HCT116 (cell line): ENCODE measurements at regions not wholly inside any gene's neighbourhood (a gene's known extent, or its start where the extent isn't known, plus 50 kb on each side); places are given as distances from the start of the nearest gene placed in this dataset.

Experiments
- ATAC-seq: fragments of 200-7000 bp; cut with Tn5 transposase; 2 replicates; pipeline ENCODE4 v1.9.1; 2020; ENCODE audit warnings: mild to moderate bottlenecking, moderate library complexity
- BruUV-seq: library from RNA; stranded (reverse); fragments of 400-500 nt; replicated peaks from 2 replicates; lab custom pipeline; 2021; lab: Mats Ljungman, UMichigan
- CTCF ChIA-PET: fragments of 300-600 bp; sonication (Branson Sonifier 250); formaldehyde crosslinking; loops from one replicate; lab custom pipeline; 2021; ENCODE audit warnings: antibody characterized with exemption; lab: Charles Lee
- POLR2A ChIA-PET: fragments of 300-600, 350-600 bp; sonication (Branson Sonifier 250); formaldehyde crosslinking; loops from one replicate; lab custom pipeline; 2021; ENCODE audit warnings: antibody characterized with exemption; lab: Charles Lee
- RAD21 ChIA-PET, 2 experiments: fragments of 300-600 bp; sonication (Branson Sonifier 250); formaldehyde crosslinking; loops; one replicate each; lab custom pipeline; 2023; ENCODE audit warnings: low total read pairs in 2 of 2; ENCODE audit not compliant: uncharacterized antibody in 2 of 2, unreplicated experiment in 2 of 2, low non-redundant PET in 1 of 2; lab: Charles Lee
- DNase-seq: peaks from one replicate; pipeline ENCODE4 v3.0.0-alpha.2; 2010; ENCODE audit warnings: low read depth, low spot score
- H2AFZ ChIP-seq: fragments of 200-600 bp; shearing (Covaris generic), sonication (generic); 2 replicates; pipeline ENCODE4 v1.6.1; 2017; ENCODE audit warnings: low read depth, mixed run types, mixed read lengths, antibody characterized with exemption, low read length; ENCODE audit not compliant: poor library complexity, severe bottlenecking
- H3K27ac ChIP-seq: 2 replicates; pipeline ENCODE4 v1.5.1; 2012; ENCODE audit warnings: low read depth, low read length
- H3K27me3 ChIP-seq: fragments of 200-600 bp; sonication (generic); 2 replicates; pipeline ENCODE4 v1.6.1; 2016; ENCODE audit warnings: mixed run types, low read length, mixed read lengths; ENCODE audit not compliant: insufficient read depth
- H3K36me3 ChIP-seq, 2 experiments: fragments of 200-500 bp in 1 of 2; fragments of 200-600 bp in 1 of 2; sonication (Bioruptor generic) in 1 of 2; sonication (generic) in 1 of 2; 2 replicates each; pipeline versions ENCODE4 v1.5.1 to v1.6.1; 2014 to 2016; ENCODE audit warnings: low read length in 2 of 2, inconsistent platforms in 1 of 2, mixed read lengths in 1 of 2, mixed run types in 1 of 2; ENCODE audit not compliant: insufficient read depth in 2 of 2, control insufficient read depth in 1 of 2
- H3K4me1 ChIP-seq, 2 experiments: fragments of 200-600 bp in 1 of 2; sonication (generic) in 1 of 2; 2 replicates each; pipeline versions ENCODE4 v1.5.1 to v1.6.1; 2012 to 2017; ENCODE audit warnings: low read length in 2 of 2, inconsistent platforms in 1 of 2, mild to moderate bottlenecking in 1 of 2, mixed read lengths in 1 of 2, mixed run types in 1 of 2, moderate library complexity in 1 of 2; ENCODE audit not compliant: insufficient read depth in 2 of 2, control insufficient read depth in 1 of 2
- H3K4me2 ChIP-seq: fragments of 200-600 bp; sonication (generic); 2 replicates; pipeline ENCODE4 v1.6.1; 2017; ENCODE audit warnings: mixed run types, low read length, mixed read lengths
- H3K4me3 ChIP-seq, 2 experiments: fragments of 200-600 bp in 1 of 2; sonication (generic) in 1 of 2; replicated peaks in 1 of 2; 2 replicates each; pipeline ENCODE4 v1.5.1; 2011 to 2016; ENCODE audit warnings: low read length in 2 of 2, control low read depth in 1 of 2, low read depth in 1 of 2, mild to moderate bottlenecking in 1 of 2, mixed read lengths in 1 of 2, mixed run types in 1 of 2
- H3K79me2 ChIP-seq: fragments of 200-600 bp; sonication (generic); 2 replicates; pipeline ENCODE4 v1.6.1; 2017; ENCODE audit warnings: mild to moderate bottlenecking, mixed run types, low read length, moderate library complexity, mixed read lengths; ENCODE audit not compliant: insufficient read depth
- H3K9ac ChIP-seq: fragments of 200-600 bp; sonication (generic); 2 replicates; pipeline ENCODE4 v1.6.1; 2016; ENCODE audit warnings: low read length, mixed read lengths
- H3K9me2 ChIP-seq: fragments of 200-600 bp; sonication (generic), shearing (Covaris generic); 2 replicates; pipeline ENCODE4 v1.6.1; 2017; ENCODE audit warnings: mixed run types, mild to moderate bottlenecking, moderate library complexity; ENCODE audit not compliant: insufficient read depth
- H3K9me3 ChIP-seq, 2 experiments: fragments of 200-500 bp in 1 of 2; fragments of 200-600 bp in 1 of 2; sonication (Bioruptor generic) in 1 of 2; sonication (generic) in 1 of 2; 2 replicates each; pipeline ENCODE4 v1.6.1; 2014 to 2017; ENCODE audit warnings: low read length in 2 of 2, mixed read lengths in 2 of 2, inconsistent platforms in 1 of 2, low read depth in 1 of 2, mild to moderate bottlenecking in 1 of 2, mixed run types in 1 of 2, moderate library complexity in 1 of 2; ENCODE audit not compliant: control insufficient read depth in 1 of 2, insufficient read depth in 1 of 2
- H4K20me1 ChIP-seq: fragments of 200-600 bp; sonication (generic), shearing (Covaris generic); 2 replicates; pipeline ENCODE4 v1.6.1; 2017; ENCODE audit warnings: mixed run types, mild to moderate bottlenecking, moderate library complexity; ENCODE audit not compliant: insufficient read depth
- CBX3 ChIP-seq: IDR thresholded peaks from 2 replicates; pipeline ENCODE4 v1.6.1; 2012; ENCODE audit warnings: low read depth
- EGR1 ChIP-seq: IDR thresholded peaks from 2 replicates; pipeline ENCODE4 v1.6.1; 2012; ENCODE audit warnings: low read depth
- EZH2 ChIP-seq: fragments of 200-600 bp; sonication (generic); IDR thresholded peaks from 2 replicates; pipeline ENCODE4 v1.6.1; 2017; ENCODE audit warnings: antibody characterized with exemption, mixed run types
- MAX ChIP-seq: IDR thresholded peaks from 2 replicates; pipeline ENCODE4 v1.6.1; 2012
- POLR2AphosphoS5 ChIP-seq: IDR thresholded peaks from 2 replicates; pipeline ENCODE4 v1.6.1; 2011; ENCODE audit warnings: mild to moderate bottlenecking, low read depth, low read length, moderate library complexity
- RAD21 ChIP-seq: IDR thresholded peaks from 2 replicates; pipeline ENCODE4 v1.6.1; 2012; ENCODE audit warnings: low read depth, mild to moderate bottlenecking
- REST ChIP-seq: IDR thresholded peaks from 2 replicates; pipeline ENCODE4 v1.6.1; 2012; ENCODE audit warnings: low read depth
- SP1 ChIP-seq: IDR thresholded peaks from 2 replicates; pipeline ENCODE4 v1.6.1; 2012; ENCODE audit warnings: low read depth
- SRF ChIP-seq: IDR thresholded peaks from 2 replicates; pipeline ENCODE4 v1.6.1; 2012; ENCODE audit warnings: low read depth
- TCF7L2 ChIP-seq: IDR thresholded peaks from 2 replicates; pipeline ENCODE4 v1.7.0; 2011; ENCODE audit warnings: borderline replicate concordance, inconsistent platforms; ENCODE audit not compliant: insufficient read depth, insufficient read length; ENCODE audit errors: extremely low read depth
- YY1 ChIP-seq: IDR thresholded peaks from 2 replicates; pipeline ENCODE4 v1.6.1; 2011; ENCODE audit warnings: low read length, low read depth, moderate library complexity, mild to moderate bottlenecking; ENCODE audit not compliant: insufficient replicate concordance; ENCODE audit errors: extremely low read depth
- intact Hi-C: fragments of 100-400 bp; cut with micrococcal nuclease; formaldehyde crosslinking; loops from 2 replicates; pipeline ENCODE4 v1.10.0; 2022
- TF ChIP-seq, protein P1 (sequence below): IDR thresholded peaks from 2 replicates; pipeline ENCODE4 v1.6.1; 2012
- TF ChIP-seq, protein P2 (sequence below), 3 experiments: fragments of 200-600 bp in 1 of 3; sonication (generic) in 1 of 3; IDR thresholded peaks in 2 of 3; conservative IDR thresholded peaks in 1 of 3; 2 replicates each; pipeline ENCODE4 v1.5.1; 2012 to 2017; ENCODE audit warnings: low read depth in 2 of 3, low read length in 2 of 3, antibody characterized with exemption in 1 of 3, borderline replicate concordance in 1 of 3, control low read depth in 1 of 3, mild to moderate bottlenecking in 1 of 3, mixed read lengths in 1 of 3, mixed run types in 1 of 3, moderate library complexity in 1 of 3; ENCODE audit not compliant: insufficient read depth in 1 of 3

GRCh38 chr12:41907550-41907949 is 237.1 kb downstream of the GXYLT1 start:
- ATAC-seq = no peak
- H4K20me1 ChIP-seq = no peaks in the 10 kb centered on the region

More at GRCh38 chr12:41907550-41907949, 237.1 kb downstream of the GXYLT1 start:
- Histone ChIP-seq H3K9me2 (no peaks in the 10 kb centered on the region), H3K27me3 (no peaks in the 10 kb centered on the region), H3K9me3 (no peaks in the 10 kb centered on the region), H2AFZ (no peak overlapping the region), H3K4me3 (no peak overlapping the region), H3K36me3 (no peaks in the 10 kb centered on the region), H3K4me1 (no peaks in the 10 kb centered on the region), H3K27ac (no peak overlapping the region), H3K4me2 (no peak overlapping the region), H3K79me2 (no peaks in the 10 kb centered on the region), H3K9ac (no peak overlapping the region)
- CTCF ChIA-PET = no interaction called here
- intact Hi-C loops = no loop called here
- DNase-seq = no peak
- RAD21 ChIA-PET = no interaction called here
- no TSS peak for BruUV-seq
- POLR2A ChIA-PET = no interaction called here
- TF ChIP-seq, protein P1, sequence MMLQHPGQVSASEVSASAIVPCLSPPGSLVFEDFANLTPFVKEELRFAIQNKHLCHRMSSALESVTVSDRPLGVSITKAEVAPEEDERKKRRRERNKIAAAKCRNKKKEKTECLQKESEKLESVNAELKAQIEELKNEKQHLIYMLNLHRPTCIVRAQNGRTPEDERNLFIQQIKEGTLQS = no peak
- TF ChIP-seq EGR1 (no peak), POLR2AphosphoS5 (no peak), REST (no peak), TCF7L2 (no peak), YY1 (no peak), EZH2 (no peak), SRF (no peak), CBX3 (no peak), RAD21 (no peak), SP1 (no peak), MAX (no peak)
- TF ChIP-seq, protein P2, sequence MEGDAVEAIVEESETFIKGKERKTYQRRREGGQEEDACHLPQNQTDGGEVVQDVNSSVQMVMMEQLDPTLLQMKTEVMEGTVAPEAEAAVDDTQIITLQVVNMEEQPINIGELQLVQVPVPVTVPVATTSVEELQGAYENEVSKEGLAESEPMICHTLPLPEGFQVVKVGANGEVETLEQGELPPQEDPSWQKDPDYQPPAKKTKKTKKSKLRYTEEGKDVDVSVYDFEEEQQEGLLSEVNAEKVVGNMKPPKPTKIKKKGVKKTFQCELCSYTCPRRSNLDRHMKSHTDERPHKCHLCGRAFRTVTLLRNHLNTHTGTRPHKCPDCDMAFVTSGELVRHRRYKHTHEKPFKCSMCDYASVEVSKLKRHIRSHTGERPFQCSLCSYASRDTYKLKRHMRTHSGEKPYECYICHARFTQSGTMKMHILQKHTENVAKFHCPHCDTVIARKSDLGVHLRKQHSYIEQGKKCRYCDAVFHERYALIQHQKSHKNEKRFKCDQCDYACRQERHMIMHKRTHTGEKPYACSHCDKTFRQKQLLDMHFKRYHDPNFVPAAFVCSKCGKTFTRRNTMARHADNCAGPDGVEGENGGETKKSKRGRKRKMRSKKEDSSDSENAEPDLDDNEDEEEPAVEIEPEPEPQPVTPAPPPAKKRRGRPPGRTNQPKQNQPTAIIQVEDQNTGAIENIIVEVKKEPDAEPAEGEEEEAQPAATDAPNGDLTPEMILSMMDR (IDR thresholded peaks at IDR 0.05 in 2 of 3, conservative IDR thresholded peaks at IDR 0.05 in 1 of 3; ENCODE audit: borderline replicate concordance in 1 of 3, insufficient read depth in 1 of 3, low read depth in 2 of 3, low read length in 2 of 3) = no peak
